ACHN (cell line): ENCODE measurements at regions not wholly inside any gene's neighbourhood (a gene's known extent, or its start where the extent isn't known, plus 50 kb on each side); places are given as distances from the start of the nearest gene placed in this dataset.
"Not testable (repeated sequence)": the region's sequence is repeated elsewhere in the genome, so short reads cannot be mapped to it uniquely, and the experiment has no call there.

Source experiments
- DNase-seq: peaks from one replicate; pipeline ENCODE4 v3.0.0-alpha.2; 2015
- in situ Hi-C: cut with HindIII; loops from 2 replicates; pipeline ENCODE4 v1.10.0; 2017; ENCODE audit warnings: low sequenced_read_pairs, low pct_ligation_motif_present, low pct_unique_long_range_greater_than_20kb

DNA sequence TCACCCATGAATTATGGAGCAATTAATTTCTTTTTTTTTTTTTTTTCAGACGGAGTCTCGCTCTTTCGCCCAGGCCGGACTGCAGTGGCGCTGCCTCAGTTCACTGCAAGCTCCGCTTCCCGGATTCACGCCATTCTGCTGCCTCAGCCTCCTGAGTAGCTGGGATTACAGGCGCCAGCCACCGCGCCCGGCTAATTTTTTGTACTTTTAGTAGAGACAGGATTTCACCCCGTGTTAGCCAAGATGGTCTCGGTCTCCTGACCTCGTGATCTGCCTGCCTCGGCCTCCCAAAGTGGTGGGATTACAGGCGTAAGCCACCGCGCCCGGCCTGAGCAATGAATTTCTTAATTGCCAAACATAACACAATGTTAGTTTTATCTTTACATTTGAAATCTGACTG is 1261.2 kb downstream of the CDH11 start:
- in situ Hi-C loops, DNase-seq: not testable (repeated sequence)

DNA sequence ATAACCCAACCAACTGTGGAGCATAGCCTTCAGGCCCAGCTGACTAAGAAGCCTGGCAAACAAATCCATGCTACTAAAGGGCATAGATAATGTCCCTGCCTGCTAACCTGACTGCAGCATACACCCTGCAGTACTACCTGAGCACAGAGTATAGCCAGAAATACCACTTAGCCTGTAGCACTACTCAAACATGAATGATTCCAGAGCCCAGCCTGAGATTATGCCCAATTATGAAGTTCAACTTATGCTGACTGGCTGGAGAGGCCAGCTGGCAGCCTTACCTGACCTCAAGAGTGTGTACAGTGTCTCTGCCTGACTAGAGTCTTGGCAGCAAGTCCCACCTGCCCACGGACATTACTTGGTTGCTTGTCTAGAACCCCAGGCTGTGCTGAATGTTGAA is 1265.3 kb downstream of the CDH11 start:
- DNase-seq, result no peak
- in situ Hi-C loops, result no loop called here

DNA sequence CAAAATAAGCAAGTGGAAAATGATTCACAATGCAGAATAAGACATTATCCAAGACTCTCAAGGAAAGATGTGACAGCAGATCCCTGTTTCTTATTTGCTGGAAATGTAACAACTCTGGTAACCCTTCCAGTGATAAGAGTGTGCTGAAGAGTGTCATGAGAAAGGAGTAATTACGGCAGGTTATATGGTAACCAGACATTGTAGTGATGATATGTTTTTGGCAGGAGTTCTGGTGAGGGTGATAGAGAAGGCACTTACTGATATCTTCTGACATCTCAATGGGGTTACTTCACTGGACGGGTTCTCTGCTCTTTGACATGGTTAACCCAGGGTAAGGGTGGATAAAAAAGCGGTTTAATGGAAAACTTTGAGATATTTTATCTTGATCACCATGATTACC is 1270.9 kb downstream of the CDH11 start:
- no peak for DNase-seq
- in situ Hi-C loops, result no loop called here

DNA sequence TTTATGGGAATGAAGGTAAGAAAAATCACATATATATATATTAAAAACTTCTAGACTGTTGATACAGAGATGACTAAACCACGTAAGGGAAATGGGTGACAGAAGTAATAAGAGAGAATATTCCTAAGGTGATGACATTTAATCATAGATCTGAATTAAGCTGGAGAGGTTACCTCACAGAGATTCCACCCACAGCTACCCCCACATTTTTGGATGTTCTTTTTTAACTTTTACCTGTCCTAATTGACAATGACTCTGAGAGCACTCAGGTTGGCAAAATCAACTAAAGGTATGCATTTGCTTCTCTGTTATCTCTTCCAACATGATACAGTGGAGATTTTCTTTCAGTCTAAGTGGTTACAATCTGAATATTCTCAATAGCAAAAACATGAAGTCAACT is 1280.6 kb downstream of the CDH11 start:
- in situ Hi-C loops, result no loop called here
- DNase-seq, result no peak

DNA sequence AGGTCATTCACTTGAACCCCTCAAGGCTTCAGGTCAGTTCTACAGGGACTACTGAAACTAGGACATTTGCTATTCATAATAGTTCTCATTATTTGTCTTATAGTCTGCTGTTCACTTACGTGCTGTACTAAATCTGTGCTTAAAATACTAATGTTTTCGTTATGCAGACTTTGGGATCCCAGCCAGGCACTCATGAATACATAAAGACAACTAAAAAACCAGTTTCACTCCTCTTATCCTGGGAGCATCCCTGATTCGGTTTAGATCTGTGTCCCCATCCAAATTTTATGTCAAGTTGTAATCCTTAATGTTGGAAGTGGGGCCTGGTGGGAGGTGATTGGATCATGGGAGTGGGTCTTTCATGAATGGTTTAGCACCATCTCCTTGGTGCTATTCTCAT is 1291.8 kb downstream of the CDH11 start:
- DNase-seq, result no peak
- in situ Hi-C loops, result no loop called here

DNA sequence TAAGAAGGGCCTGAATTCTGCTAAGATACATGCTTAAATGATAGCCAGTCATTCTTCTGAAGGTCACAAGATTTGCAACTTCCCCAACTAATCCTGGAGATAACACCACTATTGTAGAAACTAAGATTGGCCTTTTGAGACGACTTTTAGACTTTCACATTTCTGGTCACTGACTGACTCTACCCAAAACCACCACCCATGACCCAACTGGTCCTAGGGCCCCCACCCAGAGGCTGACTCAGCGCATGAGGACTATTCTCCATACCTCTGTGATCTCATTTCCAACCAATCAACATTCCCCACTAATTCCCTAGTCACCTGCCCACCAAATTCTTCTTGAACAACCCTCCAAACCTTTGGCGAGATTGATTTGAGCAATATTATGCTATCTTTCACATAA is 1299.0 kb downstream of the CDH11 start:
- no peak for DNase-seq
- in situ Hi-C loops, result no loop called here

DNA sequence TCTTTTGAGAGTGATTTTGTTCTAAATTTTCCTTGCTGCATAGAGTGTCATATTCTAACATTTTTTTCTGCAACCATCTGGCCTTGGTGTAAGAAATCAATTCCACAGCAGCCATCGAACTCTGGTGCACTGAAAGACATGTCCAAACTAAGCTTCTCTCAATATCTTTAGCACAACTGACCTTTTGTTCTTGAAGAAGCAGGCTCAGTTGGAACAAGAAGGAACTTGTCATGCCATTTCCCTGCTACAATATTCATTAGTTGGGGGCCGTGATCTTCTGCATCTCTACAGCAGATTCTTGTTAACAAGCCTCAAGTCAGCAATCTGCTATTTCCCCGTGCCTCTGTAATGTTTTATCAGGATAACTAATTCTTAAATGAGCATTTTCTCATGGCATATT is 1305.6 kb downstream of the CDH11 start:
- no peak for DNase-seq
- in situ Hi-C loops, result no loop called here

DNA sequence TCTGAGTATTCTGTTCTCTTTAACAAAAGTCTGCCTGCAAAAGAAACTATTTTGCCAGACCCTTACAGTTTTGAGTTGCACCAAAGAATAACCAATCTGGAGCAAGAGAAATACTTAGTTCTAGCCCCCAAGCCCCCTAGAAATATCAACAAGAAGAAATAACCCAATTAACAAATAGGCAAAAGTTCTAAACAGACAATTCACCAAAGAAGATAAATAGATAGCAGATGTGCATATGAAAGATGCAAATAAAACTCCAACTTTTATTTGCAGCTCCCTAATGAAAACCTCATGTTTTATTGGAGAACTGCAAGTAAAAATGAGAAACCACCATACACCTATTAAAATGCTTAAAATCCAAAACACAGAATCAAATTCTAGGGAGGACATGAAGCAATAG is 1308.0 kb downstream of the CDH11 start:
- no peak for DNase-seq
- in situ Hi-C loops, result no loop called here

DNA sequence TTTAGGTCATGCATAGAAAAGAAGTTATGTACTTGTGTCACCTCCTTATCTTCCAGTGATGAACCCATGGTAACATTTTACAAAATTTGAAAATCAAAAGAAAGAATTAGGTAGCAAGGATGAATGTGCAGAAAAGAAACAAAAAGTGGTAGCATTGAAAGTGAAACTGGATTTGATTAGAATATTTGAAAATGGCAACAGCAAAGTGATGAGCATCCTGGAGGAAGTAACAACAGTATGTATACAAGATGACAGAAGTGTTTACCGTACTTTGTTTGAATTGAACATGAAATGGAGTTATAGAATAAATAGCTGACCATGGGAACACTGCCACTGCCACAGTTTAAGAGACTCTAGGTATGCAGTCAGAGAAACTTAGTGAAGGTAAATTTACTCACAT is 1313.1 kb downstream of the CDH11 start:
- DNase-seq, result no peak
- in situ Hi-C loops, result no loop called here

DNA sequence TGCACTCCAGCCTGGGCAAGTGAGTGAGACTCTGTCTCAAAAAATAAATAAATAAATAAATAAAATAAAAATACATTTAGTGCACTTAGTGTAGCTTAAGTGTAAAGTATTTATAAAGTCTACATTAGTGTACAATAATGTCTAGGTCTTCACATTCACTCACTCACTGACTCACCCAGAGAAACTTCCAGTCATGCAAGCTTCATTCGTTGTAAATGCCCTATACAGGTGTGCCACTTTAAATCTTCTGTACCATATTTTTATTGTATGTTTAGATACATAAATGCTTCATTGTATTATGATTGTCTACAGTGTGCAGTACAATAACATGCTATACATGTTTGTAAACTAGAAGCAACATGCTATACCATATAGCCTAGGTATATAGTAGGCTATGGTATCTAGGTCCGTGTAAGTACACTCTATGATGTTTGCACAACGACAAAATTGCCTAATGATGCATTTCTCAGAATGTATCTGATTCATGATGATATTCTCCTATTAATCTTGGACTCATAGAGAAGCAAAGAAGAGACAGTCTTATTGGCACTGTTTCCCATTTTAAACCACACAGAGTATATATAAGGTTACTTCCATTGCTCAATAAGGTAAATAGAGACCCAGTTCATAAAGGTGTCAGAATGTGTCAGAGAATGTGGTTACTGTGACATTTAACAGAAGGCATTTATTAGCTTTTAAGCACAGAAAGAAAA is 1314.9 kb downstream of the CDH11 start:
- in situ Hi-C loops, result no loop called here
- no peak for DNase-seq

DNA sequence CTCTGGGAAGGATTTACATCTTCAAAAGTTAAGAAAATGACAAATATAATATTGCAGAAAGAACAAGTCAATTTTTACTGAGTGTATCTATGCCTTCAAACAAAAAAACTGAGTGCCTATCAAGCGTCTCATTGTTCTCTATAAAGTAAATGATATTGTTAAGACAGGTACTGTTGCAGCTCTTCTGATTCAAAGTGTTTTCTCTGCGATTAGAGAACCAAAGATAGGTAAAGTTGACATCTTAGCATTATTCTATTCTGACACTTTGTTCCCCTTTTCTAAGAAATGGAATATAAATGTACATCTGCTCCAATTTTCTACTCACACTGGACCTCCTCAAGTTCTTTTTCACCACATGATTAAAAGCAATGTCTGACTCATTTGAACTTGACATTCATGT is 1317.7 kb downstream of the CDH11 start:
- no peak for DNase-seq
- in situ Hi-C loops, result no loop called here

DNA sequence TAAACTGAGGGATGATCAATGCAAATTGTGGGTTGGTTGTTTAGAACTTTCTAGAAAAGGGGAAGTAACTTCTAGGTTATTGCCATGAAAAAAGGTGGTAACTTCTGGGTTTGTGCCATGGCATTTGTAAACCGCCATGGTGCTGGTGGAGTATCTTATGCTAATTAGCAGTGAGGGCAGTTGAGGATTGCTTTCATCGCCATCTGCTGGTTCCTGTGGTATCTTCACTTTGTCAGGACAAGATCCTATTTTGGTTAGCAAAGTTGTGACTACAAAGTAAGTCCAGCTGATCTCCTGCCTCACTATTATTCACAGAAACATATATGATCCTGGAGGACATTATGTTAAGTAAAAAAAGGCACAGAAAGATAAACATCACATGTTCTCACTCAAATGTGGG is 1332.3 kb downstream of the CDH11 start:
- in situ Hi-C loops, result no loop called here
- DNase-seq, result peak; percentile 35

DNA sequence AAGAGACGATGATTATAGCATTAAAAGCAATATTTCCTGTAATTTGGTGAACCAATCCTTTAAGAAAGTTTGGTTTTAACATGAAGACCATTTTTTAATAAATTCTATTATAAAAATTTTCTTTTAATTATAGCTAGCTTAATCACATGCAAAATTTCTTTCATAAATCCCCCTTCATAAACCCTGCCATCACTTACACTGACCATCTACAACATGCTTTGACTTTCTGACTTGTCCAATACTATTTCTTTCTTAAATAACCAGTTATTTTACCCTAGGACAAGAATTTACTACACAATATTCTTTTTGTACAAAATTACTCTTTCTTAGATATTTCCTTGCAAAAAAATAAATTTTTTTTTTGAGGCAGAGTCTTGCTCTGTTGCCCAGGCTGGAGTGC is 1334.8 kb downstream of the CDH11 start:
- DNase-seq, result peak; percentile 18
- in situ Hi-C loops, result no loop called here

DNA sequence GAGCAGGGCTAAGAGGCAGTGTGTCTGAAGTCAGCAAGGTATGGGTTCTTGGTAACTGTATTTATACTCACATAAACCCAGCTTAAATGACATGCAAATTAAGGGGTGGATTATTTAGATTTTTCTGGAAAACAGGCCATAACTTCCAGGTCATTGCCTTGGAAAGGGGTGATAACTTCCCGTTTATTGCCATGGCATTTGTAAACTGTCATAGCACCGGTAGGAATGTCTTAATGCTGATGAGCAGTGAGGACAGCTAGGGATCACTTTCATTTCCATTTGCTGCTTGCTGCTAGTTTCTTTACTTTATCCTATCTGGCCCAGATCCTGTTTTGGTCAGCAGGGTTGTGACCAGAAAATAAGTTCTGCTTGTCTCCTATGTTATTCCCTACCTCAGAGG is 1336.7 kb downstream of the CDH11 start:
- no peak for DNase-seq
- in situ Hi-C loops, result no loop called here

DNA sequence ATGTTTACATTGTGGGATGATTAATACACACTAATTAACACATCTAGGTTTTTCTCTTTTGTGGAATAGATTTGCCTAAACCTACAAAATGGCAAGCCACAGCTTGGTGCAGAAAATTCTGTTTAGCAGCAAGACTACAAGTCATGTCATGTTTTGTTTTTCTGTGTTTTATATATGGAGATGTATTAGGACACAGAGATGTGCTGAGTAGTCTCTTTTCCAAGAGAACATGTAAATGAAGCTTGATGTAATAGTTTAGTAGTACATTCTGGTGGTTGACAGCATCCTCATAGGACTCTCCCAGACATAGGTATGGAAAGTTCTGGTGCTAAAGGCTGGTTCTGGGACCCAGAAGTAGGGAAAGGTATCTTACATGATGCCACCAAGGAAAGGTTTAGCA is 1345.4 kb downstream of the CDH11 start:
- no peak for DNase-seq
- in situ Hi-C loops, result no loop called here

DNA sequence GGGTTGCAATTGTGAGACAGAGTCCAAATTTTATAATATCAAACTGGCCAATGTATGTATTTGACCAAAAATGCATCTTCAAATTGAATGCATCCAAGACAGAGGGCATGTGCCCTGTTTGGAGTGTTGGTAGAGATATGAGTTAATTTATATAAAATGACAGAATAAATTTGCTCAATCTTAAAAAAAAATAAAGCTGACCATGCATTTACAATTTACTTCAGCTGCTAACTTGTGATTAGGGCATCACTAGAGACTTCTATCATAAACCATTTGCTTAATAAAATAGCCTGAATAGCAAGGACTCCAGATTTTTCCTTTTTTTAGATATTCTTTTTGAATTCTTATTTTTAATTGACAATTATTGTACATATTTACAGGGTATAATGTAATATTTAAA is 1345.8 kb downstream of the CDH11 start:
- in situ Hi-C loops, result no loop called here
- no peak for DNase-seq

DNA sequence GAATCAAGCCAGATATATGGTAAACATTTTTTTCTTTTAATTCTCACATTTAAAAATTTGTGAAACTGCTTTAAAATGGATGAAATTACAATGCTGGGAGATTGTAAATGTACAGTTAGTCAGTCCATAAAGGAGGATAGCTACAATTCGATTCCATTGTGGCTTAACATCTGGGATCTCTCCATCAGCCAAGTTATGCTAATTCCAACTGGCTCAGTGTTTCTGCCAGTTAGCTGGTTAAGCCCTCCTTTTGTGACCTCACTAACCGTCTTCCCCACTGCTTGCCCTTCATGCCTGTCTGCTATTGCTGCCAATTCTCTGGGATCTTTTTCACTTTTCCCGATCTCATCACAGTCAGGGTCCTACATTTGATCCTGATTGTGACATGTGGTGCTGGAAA is 1347.6 kb downstream of the CDH11 start:
- no peak for DNase-seq
- in situ Hi-C loops, result no loop called here

DNA sequence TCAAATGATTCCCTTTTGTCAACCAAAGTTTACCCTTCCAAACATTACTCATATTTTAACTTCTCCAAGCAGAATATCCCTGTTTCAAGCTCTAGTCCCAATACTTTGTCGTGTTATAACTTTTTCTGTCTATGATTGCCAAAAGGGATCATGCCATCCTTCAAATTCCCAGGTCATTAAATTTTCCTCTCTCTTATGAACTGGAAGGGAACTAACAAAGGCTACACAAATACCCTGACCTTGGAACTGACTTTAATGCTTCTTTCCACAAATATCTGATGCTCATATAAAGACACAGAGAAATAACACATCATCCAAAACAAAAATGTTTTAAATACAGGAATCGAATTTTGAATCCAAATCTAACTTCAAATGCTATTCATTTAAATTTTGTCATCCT is 1352.7 kb downstream of the CDH11 start:
- no peak for DNase-seq
- in situ Hi-C loops, result no loop called here

DNA sequence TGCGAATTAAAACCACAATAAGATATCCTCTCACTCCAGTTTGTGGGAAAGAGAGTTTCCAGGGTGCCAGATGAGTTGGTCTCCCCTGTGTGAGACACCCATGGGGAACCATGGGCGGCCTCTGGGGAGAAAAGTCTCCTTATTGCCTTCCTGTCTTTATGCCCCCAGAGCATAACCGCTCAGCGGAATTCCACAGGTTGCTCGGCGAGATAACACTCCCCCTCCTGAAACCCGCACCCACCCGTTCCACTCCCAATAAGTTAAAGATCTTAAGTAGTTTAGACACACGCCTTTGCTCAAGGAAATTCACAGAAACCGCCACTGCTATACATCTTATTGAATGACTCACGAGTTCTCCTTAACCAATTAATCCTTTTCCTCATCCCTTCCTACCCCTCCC is 1361.6 kb downstream of the CDH11 start:
- DNase-seq, in situ Hi-C loops: not testable (repeated sequence)

DNA sequence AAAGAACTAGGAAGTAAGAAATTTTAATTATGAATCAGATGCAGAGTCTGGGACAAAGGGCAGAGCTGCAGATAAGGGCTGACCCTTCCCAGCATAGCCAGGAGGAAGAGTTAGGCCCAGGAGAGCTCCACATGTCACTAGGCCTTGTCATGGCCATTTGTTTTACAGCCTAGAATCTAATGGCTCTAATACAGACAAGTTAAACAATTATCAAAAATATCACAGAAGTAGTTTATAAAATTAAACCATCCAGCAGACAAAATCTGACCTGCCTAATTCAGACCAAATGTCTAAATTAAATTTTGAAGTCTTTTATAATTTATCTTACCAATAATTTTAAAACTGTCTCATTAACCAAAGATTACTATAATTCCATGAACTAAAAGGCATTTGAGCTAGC is 1369.5 kb downstream of the CDH11 start:
- in situ Hi-C loops, result no loop called here
- no peak for DNase-seq

DNA sequence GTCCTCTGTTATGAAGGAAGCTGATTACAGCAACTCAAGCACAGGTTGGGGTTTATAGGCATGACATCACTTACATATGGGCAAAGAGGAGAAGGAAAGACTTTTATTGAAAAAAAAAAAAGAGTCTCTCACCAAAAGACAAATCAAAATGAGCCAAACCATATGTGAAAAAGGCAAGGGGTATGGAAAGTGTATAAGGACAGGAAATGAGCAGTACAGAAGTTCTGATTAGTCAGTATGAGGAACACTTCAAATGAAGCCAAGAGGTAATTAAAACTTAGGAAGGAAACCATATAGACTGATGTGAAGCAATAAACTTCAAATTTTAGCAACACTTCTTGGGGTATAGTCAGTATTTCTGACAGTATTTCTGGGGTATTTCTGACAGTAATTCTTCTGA is 1372.6 kb downstream of the CDH11 start:
- in situ Hi-C loops, result no loop called here
- no peak for DNase-seq
